T-helper 2 cell treated with Interferon-gamma antibody and Interleukin-4, amounts not matched to agents 100 ng/mL and 5 ng/mL, for 36 hours (primary cell): ENCODE measurements at regions not wholly inside any gene's neighbourhood (a gene's known extent, or its start where the extent isn't known, plus 50 kb on each side); places are given as distances from the start of the nearest gene placed in this dataset.

ENCODE experiments used
- intact Hi-C: fragments of 100-400 bp; cut with micrococcal nuclease; formaldehyde crosslinking; loops from one replicate; pipeline ENCODE4 v1.15.1; 2023

GRCh38 chr12:127235761-127236160 is 1031.2 kb upstream of the TMEM132C start:
- intact Hi-C loops, result no loop called here

- intact Hi-C loops, result no loop called here
Observed at GRCh38 chr12:127236491-127236890, 1030.5 kb upstream of the TMEM132C start.

GRCh38 chr12:127237151-127237550 is 1029.8 kb upstream of the TMEM132C start:
- intact Hi-C loops, result no loop called here

- intact Hi-C loops, result no loop called here
Observed at GRCh38 chr12:127238107-127238506, 1028.9 kb upstream of the TMEM132C start.

GRCh38 chr12:127239781-127240180 is 1027.2 kb upstream of the TMEM132C start:
- intact Hi-C loops, result no loop called here

- intact Hi-C loops, result no loop called here
Observed at GRCh38 chr12:127240249-127240929, 1026.6 kb upstream of the TMEM132C start.

- intact Hi-C loops, result no loop called here
Observed at GRCh38 chr12:127241072-127241817, 1025.7 kb upstream of the TMEM132C start.

- intact Hi-C loops, result no loop called here
Observed at GRCh38 chr12:127245009-127245408, 1022.0 kb upstream of the TMEM132C start.

- intact Hi-C loops, result no loop called here
Observed at GRCh38 chr12:127245437-127245836, 1021.5 kb upstream of the TMEM132C start.

GRCh38 chr12:127247937-127248336 is 1019.0 kb upstream of the TMEM132C start:
- intact Hi-C loops, result no loop called here

GRCh38 chr12:127249428-127249827 is 1017.5 kb upstream of the TMEM132C start:
- intact Hi-C loops, result no loop called here

GRCh38 chr12:127253797-127254327 is 1013.1 kb upstream of the TMEM132C start:
- intact Hi-C loops, result no loop called here

GRCh38 chr12:127254420-127254955 is 1012.5 kb upstream of the TMEM132C start:
- intact Hi-C loops, result no loop called here

- intact Hi-C loops, result no loop called here
Observed at GRCh38 chr12:127257366-127257935, 1009.5 kb upstream of the TMEM132C start.

GRCh38 chr12:127260531-127260930 is 1006.4 kb upstream of the TMEM132C start:
- intact Hi-C loops, result no loop called here

- intact Hi-C loops, result no loop called here
Observed at GRCh38 chr12:127260999-127261398, 1006.0 kb upstream of the TMEM132C start.

- intact Hi-C loops, result no loop called here
Observed at GRCh38 chr12:127262615-127263014, 1004.4 kb upstream of the TMEM132C start.

- intact Hi-C loops, result no loop called here
Observed at GRCh38 chr12:127263621-127264020, 1003.3 kb upstream of the TMEM132C start.

- intact Hi-C loops, result no loop called here
Observed at GRCh38 chr12:127267128-127267527, 999.8 kb upstream of the TMEM132C start.

- intact Hi-C loops, result no loop called here
Observed at GRCh38 chr12:127268213-127268612, 998.8 kb upstream of the TMEM132C start.

GRCh38 chr12:127268706-127269425 is 998.1 kb upstream of the TMEM132C start:
- intact Hi-C loops, result no loop called here
